GM23338 (cell line): ENCODE measurements at regions not wholly inside any gene's neighbourhood (a gene's known extent, or its start where the extent isn't known, plus 50 kb on each side); places are given as distances from the start of the nearest gene placed in this dataset.

Experiments
- CTCF ChIP-seq, 2 experiments: fragments of 200-600 bp in 1 of 2; sonication (generic) in 1 of 2; conservative IDR thresholded peaks; 2 replicates each; pipeline versions ENCODE4 v1.5.1 to v1.6.1; 2016 to 2017; ENCODE audit warnings: antibody characterized with exemption in 2 of 2, low read depth in 2 of 2, mild to moderate bottlenecking in 2 of 2, moderate library complexity in 1 of 2
- EZH2 ChIP-seq: fragments of 200-600 bp; sonication (generic); IDR thresholded peaks from one replicate; pipeline ENCODE4 v1.8.0; 2017; ENCODE audit warnings: antibody characterized with exemption, mild to moderate bottlenecking, low read depth; ENCODE audit not compliant: unreplicated experiment
- STAT1 ChIP-seq: IDR thresholded peaks from one replicate; pipeline ENCODE4 v1.6.1; 2016; ENCODE audit warnings: antibody characterized with exemption; ENCODE audit not compliant: unreplicated experiment
- TF ChIP-seq, protein P1 (sequence below): IDR thresholded peaks from one replicate; pipeline ENCODE4 v1.6.1; 2018; ENCODE audit warnings: antibody characterized with exemption; ENCODE audit not compliant: unreplicated experiment

- TF ChIP-seq EZH2 (no peak), CTCF (conservative IDR thresholded peaks at IDR 0.05; ENCODE audit: low read depth in 2 of 2) (no peak), STAT1 (no peak)
- TF ChIP-seq, protein P1, sequence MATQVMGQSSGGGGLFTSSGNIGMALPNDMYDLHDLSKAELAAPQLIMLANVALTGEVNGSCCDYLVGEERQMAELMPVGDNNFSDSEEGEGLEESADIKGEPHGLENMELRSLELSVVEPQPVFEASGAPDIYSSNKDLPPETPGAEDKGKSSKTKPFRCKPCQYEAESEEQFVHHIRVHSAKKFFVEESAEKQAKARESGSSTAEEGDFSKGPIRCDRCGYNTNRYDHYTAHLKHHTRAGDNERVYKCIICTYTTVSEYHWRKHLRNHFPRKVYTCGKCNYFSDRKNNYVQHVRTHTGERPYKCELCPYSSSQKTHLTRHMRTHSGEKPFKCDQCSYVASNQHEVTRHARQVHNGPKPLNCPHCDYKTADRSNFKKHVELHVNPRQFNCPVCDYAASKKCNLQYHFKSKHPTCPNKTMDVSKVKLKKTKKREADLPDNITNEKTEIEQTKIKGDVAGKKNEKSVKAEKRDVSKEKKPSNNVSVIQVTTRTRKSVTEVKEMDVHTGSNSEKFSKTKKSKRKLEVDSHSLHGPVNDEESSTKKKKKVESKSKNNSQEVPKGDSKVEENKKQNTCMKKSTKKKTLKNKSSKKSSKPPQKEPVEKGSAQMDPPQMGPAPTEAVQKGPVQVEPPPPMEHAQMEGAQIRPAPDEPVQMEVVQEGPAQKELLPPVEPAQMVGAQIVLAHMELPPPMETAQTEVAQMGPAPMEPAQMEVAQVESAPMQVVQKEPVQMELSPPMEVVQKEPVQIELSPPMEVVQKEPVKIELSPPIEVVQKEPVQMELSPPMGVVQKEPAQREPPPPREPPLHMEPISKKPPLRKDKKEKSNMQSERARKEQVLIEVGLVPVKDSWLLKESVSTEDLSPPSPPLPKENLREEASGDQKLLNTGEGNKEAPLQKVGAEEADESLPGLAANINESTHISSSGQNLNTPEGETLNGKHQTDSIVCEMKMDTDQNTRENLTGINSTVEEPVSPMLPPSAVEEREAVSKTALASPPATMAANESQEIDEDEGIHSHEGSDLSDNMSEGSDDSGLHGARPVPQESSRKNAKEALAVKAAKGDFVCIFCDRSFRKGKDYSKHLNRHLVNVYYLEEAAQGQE, result no peak
Observed at GRCh38 chr13:52945348-52945747, 83.3 kb upstream of the OLFM4 start.
